Activated CD8-positive, alpha-beta T cell treated with anti-CD3 and anti-CD28 coated beads for 36 hours (primary cell): ENCODE measurements at regions not wholly inside any gene's neighbourhood (a gene's known extent, or its start where the extent isn't known, plus 50 kb on each side); places are given as distances from the start of the nearest gene placed in this dataset.
A peak's percentile ranks its signal among the peaks of the same experiment; 100 is the strongest.
"Not testable (repeated sequence)": the region's sequence is repeated elsewhere in the genome, so short reads cannot be mapped to it uniquely, and the experiment has no call there.

ENCODE experiments used
- ATAC-seq: fragments of 200-7000 bp; cut with Tn5 transposase; one replicate; pipeline ENCODE4 v1.10.0; 2021; ENCODE audit warnings: mild to moderate bottlenecking, moderate library complexity
- CTCF ChIA-PET: fragments of 350-600 bp; sonication (Branson Sonifier 250); formaldehyde crosslinking; loops from one replicate; lab custom pipeline; 2021; ENCODE audit warnings: antibody characterized with exemption; lab: Charles Lee
- POLR2A ChIA-PET: fragments of 350-600 bp; sonication (Branson Sonifier 250); formaldehyde crosslinking; loops from one replicate; lab custom pipeline; 2021; ENCODE audit warnings: antibody characterized with exemption; lab: Charles Lee
- DNase-seq: peaks from one replicate; pipeline ENCODE4 v3.0.0-alpha.2; 2020
- H3K27ac Mint-ChIP-seq: one replicate; pipeline ENCODE4 v1.8.0; 2021; ENCODE audit warnings: mild to moderate bottlenecking, mixed read lengths
- H3K27me3 Mint-ChIP-seq: one replicate; pipeline ENCODE4 v1.8.0; 2021; ENCODE audit warnings: mixed read lengths
- H3K36me3 Mint-ChIP-seq: one replicate; pipeline ENCODE4 v1.8.0; 2021; ENCODE audit warnings: low read depth, mixed read lengths
- H3K4me1 Mint-ChIP-seq: one replicate; pipeline ENCODE4 v1.8.0; 2021; ENCODE audit warnings: low read depth, mixed read lengths
- H3K4me3 Mint-ChIP-seq: one replicate; pipeline ENCODE4 v1.8.0; 2021; ENCODE audit warnings: mild to moderate bottlenecking, moderate library complexity, mixed read lengths
- H3K9me3 Mint-ChIP-seq: one replicate; pipeline ENCODE4 v1.8.0; 2021; ENCODE audit warnings: mixed read lengths
- intact Hi-C: fragments of 100-400 bp; cut with micrococcal nuclease; formaldehyde crosslinking; loops from one replicate; pipeline ENCODE4 v1.10.0; 2022
- TF ChIP-seq, protein P1 (sequence below): fragments of 200-600 bp; IDR thresholded peaks from one replicate; pipeline ENCODE4 v1.8.0; 2022; ENCODE audit warnings: antibody characterized with exemption, mild to moderate bottlenecking

DNA sequence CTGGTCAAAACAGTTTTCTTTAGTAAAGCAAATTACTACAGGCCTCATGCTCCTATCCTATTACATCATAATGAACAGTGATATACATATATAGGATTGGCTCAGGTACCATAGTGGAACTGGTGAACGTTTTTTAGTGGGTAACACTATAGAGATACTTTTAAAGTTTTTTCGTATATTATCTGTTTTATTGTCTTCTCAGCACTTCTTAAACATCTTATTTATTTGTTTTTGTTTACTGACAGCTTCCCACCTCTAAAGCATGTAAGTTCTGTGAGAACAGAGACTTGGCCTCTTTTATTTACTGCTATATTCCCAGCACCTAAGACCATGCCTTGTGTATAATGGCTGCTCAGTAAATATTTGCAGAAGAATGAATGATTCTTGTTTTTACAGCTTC, 81.1 kb upstream of the PSMA6 start:
- Mint-ChIP-seq H3K36me3 (no peaks in the 10 kb centered on the region), H3K9me3 (no peaks in the 10 kb centered on the region), H3K27ac (no peak overlapping the region), H3K4me1 (peaks cover 13% of the 10 kb centered on the region), H3K4me3 (no peak overlapping the region), H3K27me3 (no peaks in the 10 kb centered on the region)
- no peak for DNase-seq
- TF ChIP-seq, protein P1, sequence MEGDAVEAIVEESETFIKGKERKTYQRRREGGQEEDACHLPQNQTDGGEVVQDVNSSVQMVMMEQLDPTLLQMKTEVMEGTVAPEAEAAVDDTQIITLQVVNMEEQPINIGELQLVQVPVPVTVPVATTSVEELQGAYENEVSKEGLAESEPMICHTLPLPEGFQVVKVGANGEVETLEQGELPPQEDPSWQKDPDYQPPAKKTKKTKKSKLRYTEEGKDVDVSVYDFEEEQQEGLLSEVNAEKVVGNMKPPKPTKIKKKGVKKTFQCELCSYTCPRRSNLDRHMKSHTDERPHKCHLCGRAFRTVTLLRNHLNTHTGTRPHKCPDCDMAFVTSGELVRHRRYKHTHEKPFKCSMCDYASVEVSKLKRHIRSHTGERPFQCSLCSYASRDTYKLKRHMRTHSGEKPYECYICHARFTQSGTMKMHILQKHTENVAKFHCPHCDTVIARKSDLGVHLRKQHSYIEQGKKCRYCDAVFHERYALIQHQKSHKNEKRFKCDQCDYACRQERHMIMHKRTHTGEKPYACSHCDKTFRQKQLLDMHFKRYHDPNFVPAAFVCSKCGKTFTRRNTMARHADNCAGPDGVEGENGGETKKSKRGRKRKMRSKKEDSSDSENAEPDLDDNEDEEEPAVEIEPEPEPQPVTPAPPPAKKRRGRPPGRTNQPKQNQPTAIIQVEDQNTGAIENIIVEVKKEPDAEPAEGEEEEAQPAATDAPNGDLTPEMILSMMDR: no peak
- ChIA-PET POLR2A (no interaction called here), CTCF (interaction anchor here (1.4 to 1.5 kb wide), 2 partner anchors 70 to 194 kb away, joined by 3 read pairs; partner anchors contain the start of gene NFKBIA)
- ATAC-seq: no peak
- intact Hi-C loops: no loop called here

DNA sequence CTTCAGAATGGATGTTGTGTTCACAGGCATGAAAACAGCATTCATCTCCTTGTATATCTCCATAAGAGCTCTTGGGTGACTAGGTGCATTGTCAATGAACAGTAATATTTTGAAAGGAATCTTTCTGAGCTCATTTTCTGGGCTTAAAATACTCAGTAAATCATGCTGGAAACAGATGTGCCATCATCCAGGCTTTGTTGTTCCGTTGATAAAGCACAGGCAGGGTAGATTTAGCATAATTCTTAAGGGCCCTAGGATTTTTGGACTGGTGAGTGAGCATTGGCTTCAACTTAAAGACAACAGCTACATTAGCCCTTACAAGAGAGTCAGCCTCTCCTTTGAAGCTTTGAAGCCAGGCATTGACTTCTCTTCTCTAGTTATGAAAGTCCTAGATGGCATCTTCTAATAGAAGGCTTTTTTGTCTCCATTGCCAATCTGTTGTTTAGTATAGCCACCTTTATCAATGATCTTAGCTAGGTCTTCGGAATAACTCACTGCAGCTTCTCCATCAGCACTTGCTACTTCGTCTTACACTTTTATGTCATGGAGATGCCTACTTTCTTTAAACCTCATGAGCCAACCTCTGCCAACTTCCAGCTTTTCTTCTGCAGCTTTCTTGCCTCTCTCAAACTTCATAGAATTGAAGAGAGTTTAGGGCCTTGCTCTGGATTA, 79.6 kb upstream of the PSMA6 start:
- POLR2A ChIA-PET: interaction anchor here (1.1 kb wide), 1 partner anchor 192 kb away, joined by 3 read pairs; the partner anchor contains the start of gene NFKBIA
- intact Hi-C loops: no loop called here
- Mint-ChIP-seq H3K4me1 (peaks cover 13% of the 10 kb centered on the region), H3K4me3 (no peak overlapping the region), H3K36me3 (no peaks in the 10 kb centered on the region), H3K27me3 (no peaks in the 10 kb centered on the region), H3K27ac (no peak overlapping the region), H3K9me3 (no peaks in the 10 kb centered on the region)
- DNase-seq: no peak
- TF ChIP-seq, protein P1: no peak
- CTCF ChIA-PET: interaction anchor here (1.1 to 1.7 kb wide), 3 partner anchors 13 to 72 kb away, joined by 4 to 11 read pairs (median 5); no protein-coding TSS in a partner anchor
- ATAC-seq: no peak

DNA sequence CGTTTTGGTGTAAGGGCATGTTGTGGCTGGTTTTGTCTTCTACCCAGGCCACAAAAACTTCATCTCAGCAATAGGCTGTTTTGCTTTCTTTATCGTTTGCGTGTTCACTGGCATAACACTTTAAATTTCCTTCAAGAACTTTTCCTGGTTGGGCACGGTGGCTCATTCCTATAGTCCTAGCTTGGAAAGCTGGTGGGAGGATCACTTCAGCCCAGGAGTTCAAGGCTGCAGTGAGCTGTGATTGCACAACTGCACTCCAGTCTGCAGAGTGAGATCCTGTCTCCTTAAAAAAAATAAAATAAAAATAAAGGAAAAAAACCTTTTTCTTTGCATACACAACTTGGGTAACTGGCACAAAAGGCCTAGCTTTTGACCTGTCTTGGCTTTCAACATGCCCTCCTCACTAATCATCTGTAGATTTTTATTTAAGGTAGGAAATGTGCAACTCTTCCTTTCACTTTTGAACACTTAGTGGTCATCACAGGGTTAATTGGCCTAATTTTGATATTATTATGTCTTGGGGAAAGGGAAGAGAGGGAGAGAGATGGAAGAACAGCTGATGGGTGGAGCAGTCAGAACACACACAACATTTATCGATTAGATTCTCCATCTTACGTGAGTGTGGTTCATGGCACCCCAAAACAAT, 78.9 kb upstream of the PSMA6 start:
- Mint-ChIP-seq H3K27ac (no peak overlapping the region), H3K4me3 (no peak overlapping the region), H3K36me3 (no peaks in the 10 kb centered on the region), H3K9me3 (no peaks in the 10 kb centered on the region), H3K27me3 (no peaks in the 10 kb centered on the region), H3K4me1 (peaks cover 13% of the 10 kb centered on the region)
- DNase-seq (no peak), ATAC-seq (no peak)
- CTCF ChIA-PET: interaction anchor here (1.1 to 1.7 kb wide), 3 partner anchors 13 to 72 kb away, joined by 4 to 11 read pairs (median 5); no protein-coding TSS in a partner anchor
- TF ChIP-seq, protein P1: no peak
- POLR2A ChIA-PET: interaction anchor here (1.1 kb wide), 1 partner anchor 192 kb away, joined by 3 read pairs; the partner anchor contains the start of gene NFKBIA
- intact Hi-C loops: no loop called here

DNA sequence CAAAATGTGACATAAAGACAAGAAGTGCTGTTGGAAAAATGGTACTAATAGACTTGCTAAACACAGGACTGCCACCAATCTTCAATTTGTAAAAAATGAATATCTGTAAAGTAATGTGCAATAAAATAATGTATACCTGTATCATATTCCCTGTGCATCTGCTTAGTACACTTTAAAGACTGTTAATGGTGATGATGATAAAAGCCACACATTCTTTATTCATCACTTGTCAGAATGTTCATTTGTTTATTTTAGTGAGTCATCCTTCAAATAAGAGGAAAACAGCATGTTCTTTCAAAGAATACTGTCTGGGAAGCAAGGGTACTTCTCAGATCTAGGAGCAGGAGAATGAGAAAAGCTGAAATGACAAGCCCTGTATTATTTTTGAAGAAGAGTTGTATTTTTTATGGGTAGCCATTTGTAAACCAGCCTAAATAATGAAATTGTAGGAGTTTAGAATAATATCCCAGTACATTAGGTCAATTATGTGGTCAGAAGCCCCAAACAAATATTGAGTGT, 78.3 kb upstream of the PSMA6 start:
- ATAC-seq: no peak
- Mint-ChIP-seq H3K4me1 (peaks cover 13% of the 10 kb centered on the region), H3K27me3 (no peaks in the 10 kb centered on the region), H3K27ac (peak overlapping the region; percentile 5), H3K36me3 (peaks cover 2% of the 10 kb centered on the region), H3K4me3 (no peak overlapping the region), H3K9me3 (no peaks in the 10 kb centered on the region)
- ChIA-PET CTCF (interaction anchor here (1.5 to 1.6 kb wide), 2 partner anchors 73 to 203 kb away, joined by 5 to 11 read pairs; no protein-coding TSS in a partner anchor), POLR2A (interaction anchor here (1.1 kb wide), 1 partner anchor 11 kb away, joined by 3 read pairs; no protein-coding TSS in a partner anchor)
- TF ChIP-seq, protein P1: no peak
- no peak for DNase-seq
- intact Hi-C loops: no loop called here

DNA sequence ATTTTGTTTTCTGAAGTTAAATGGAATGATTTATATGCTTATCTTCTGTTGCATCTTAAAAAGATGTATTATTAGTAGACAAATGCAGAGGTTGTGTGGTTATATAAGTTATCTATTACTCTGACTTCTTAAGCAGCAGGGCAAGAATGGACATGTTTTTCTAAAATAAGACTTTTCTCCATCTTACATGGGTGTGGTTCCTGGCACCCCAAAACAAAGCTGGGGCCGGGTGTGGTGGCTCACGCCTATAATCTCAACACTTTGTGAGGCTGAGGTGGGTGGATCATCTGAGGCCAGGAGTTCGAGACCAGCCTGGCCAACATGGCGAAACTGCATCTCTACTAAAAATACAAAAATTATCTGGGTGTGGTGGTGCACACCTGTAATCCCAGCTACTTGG, 77.8 kb upstream of the PSMA6 start:
- ATAC-seq, intact Hi-C loops, H3K36me3 Mint-ChIP-seq, H3K4me3 Mint-ChIP-seq, DNase-seq, H3K27me3 Mint-ChIP-seq, H3K9me3 Mint-ChIP-seq: not testable (repeated sequence)
- H3K27ac Mint-ChIP-seq: peak overlapping the region; percentile 5
- POLR2A ChIA-PET: interaction anchor here (1.1 kb wide), 1 partner anchor 10 kb away, joined by 3 read pairs; no protein-coding TSS in a partner anchor
- H3K4me1 Mint-ChIP-seq: peaks cover 13% of the 10 kb centered on the region
- CTCF ChIA-PET: interaction anchor here (0.8 to 1.9 kb wide), 16 partner anchors 9 to 207 kb away, joined by 3 to 11 read pairs (median 5); partner anchors contain the start of gene PSMA6
